Hematopoietic multipotent progenitor cell treated with erythropoietin and hydrocortisone succinate and interleukin-3 and kit ligand, for 6 days (in vitro differentiated cells): ENCODE measurements at regions not wholly inside any gene's neighbourhood (a gene's known extent, or its start where the extent isn't known, plus 50 kb on each side); places are given as distances from the start of the nearest gene placed in this dataset.

ENCODE experiments used
- DNase-seq: peaks from one replicate; pipeline ENCODE4 v3.0.0-alpha.2; 2015

DNA sequence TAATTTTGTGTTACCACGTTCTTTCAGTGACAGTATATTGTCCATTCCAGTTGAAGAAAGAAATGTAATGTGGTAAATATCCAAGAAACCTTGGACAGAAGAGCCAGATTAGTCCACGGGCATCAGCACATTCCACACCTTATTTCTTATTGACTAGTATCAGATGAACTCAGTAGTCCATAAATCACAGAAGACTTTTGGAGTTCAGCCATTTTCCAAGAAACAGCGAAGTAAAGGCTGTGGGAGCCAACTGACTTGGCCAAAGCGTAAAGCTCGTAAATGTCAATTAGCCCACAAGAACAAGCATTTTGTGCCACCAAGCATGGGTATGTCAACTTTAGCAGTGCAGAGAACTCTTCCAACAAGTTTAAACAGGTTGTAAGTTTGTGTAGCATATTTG lies 60.2 kb upstream of the STARD4 start:
- DNase-seq, result no peak

- peak; percentile 19 for DNase-seq
Measured at GRCh38 chr5:111563031-111563822, 50.9 kb upstream of the STARD4 start.

DNA sequence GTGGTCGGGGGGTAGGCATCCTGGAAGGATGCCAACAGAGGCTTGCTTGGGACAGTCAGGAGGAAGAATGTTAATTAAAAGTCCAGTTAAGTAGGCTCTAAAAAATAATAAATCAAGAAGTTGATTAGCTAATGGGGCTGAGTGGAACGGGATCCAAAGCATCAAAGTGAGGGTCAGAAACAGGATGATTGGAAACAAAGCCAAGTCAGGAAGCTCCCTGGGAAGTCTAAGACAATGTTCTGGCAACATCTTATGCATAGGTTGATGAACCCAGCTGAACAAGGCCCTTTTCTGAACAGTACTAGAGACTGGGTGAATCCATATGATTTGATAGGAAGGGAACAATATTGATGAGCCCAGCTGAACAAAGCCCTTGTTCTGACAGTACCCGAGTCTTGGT lies 50.2 kb upstream of the STARD4 start:
- DNase-seq, result no peak
